ENCODE measurements at regions not wholly inside any gene's neighbourhood (a gene's known extent, or its start where the extent isn't known, plus 50 kb on each side); places are given as distances from the start of the nearest gene placed in this dataset.
A peak's percentile ranks its signal among the peaks of the same experiment; 100 is the strongest.

- Histone ChIP-seq H3K4me1 (ENCODE audit: control extremely low read depth in 1 of 4, control insufficient read depth in 4 of 4, insufficient read depth in 4 of 4, low read length in 3 of 4) (peaks cover 0 to 3% (median 1%) of the 10 kb centered on the region in 4 experiments), H3K27ac (ENCODE audit: insufficient read depth in 1 of 2, low read depth in 1 of 2, low read length in 2 of 2, poor library complexity in 1 of 2, severe bottlenecking in 2 of 2) (no peak overlapping the region), H3K9me3 (ENCODE audit: control extremely low read depth in 1 of 5, control insufficient read depth in 4 of 5, insufficient read depth in 2 of 5, low read depth in 1 of 5, low read length in 4 of 5) (peaks cover 0 to 10% (median 0%) of the 10 kb centered on the region in 5 experiments), H3K4me3 (ENCODE audit: control insufficient read depth in 1 of 7, extremely low read depth in 1 of 7, insufficient read depth in 4 of 7, low read depth in 2 of 7, low read length in 6 of 7) (no peak overlapping the region), H3K36me3 (ENCODE audit: control insufficient read depth in 4 of 4, insufficient read depth in 4 of 4, low read length in 3 of 4) (no peaks in the 10 kb centered on the region), H3K27me3 (replicated peaks in 2 of 5; ENCODE audit: control insufficient read depth in 4 of 5, insufficient read depth in 5 of 5, low read length in 4 of 5) (peaks cover 11 to 99% (median 58%) of the 10 kb centered on the region in 5 experiments)
- ChIA-PET CTCF (no interaction called here), POLR2A (no interaction called here)
- no peak for DNase-seq
- WGBS (ENCODE audit: insufficient coverage), result 91% methylated on average over 2 of the region's 4 CpGs
These were observed 162.7 kb upstream of the S1PR3 start for GRCh38 chr9:88828492-88828974.

- peaks cover 8 to 97% (median 54%) of the 10 kb centered on the region in 5 experiments for H3K27me3 ChIP-seq (replicated peaks in 2 of 5; ENCODE audit: control insufficient read depth in 4 of 5, insufficient read depth in 5 of 5, low read length in 4 of 5)
- ChIA-PET POLR2A (no interaction called here), CTCF (no interaction called here)
These were observed 162.0 kb upstream of the S1PR3 start for GRCh38 chr9:88829276-88829675.

GRCh38 chr9:88831713-88832407 lies 159.4 kb upstream of the S1PR3 start:
- no peak overlapping the region for H3K27ac ChIP-seq (ENCODE audit: insufficient read depth in 1 of 2, low read depth in 1 of 2, low read length in 2 of 2, poor library complexity in 1 of 2, severe bottlenecking in 2 of 2)
- peak in 2 of 3 donors; percentile 67 to 68 for DNase-seq
- ChIA-PET POLR2A (interaction anchor here (0.6 kb wide), 1 partner anchor 12 kb away, joined by 3 read pairs; no protein-coding TSS in a partner anchor), CTCF (no interaction called here)
- H3K27me3 ChIP-seq (replicated peaks in 2 of 5; ENCODE audit: control insufficient read depth in 4 of 5, insufficient read depth in 5 of 5, low read length in 4 of 5), result peaks cover 2 to 82% (median 47%) of the 10 kb centered on the region in 5 experiments
- WGBS (ENCODE audit: insufficient coverage), result 27% methylated on average over 4 of the region's 6 CpGs
- no peaks in the 10 kb centered on the region for H3K36me3 ChIP-seq (ENCODE audit: control insufficient read depth in 4 of 4, insufficient read depth in 4 of 4, low read length in 3 of 4)
- no peaks in the 10 kb centered on the region for H3K9me3 ChIP-seq (ENCODE audit: control extremely low read depth in 1 of 5, control insufficient read depth in 4 of 5, insufficient read depth in 2 of 5, low read depth in 1 of 5, low read length in 4 of 5)
- no peak overlapping the region for H3K4me3 ChIP-seq (ENCODE audit: control insufficient read depth in 1 of 7, extremely low read depth in 1 of 7, insufficient read depth in 4 of 7, low read depth in 2 of 7, low read length in 6 of 7)
- peaks cover 9 to 14% (median 9%) of the 10 kb centered on the region in 4 experiments for H3K4me1 ChIP-seq (ENCODE audit: control extremely low read depth in 1 of 4, control insufficient read depth in 4 of 4, insufficient read depth in 4 of 4, low read length in 3 of 4)

More at GRCh38 chr9:88829276-88829675, 162.0 kb upstream of the S1PR3 start:
- H3K36me3 ChIP-seq (ENCODE audit: control insufficient read depth in 4 of 4, insufficient read depth in 4 of 4, low read length in 3 of 4), result no peaks in the 10 kb centered on the region
- peaks cover 0 to 3% (median 1%) of the 10 kb centered on the region in 4 experiments for H3K4me1 ChIP-seq (ENCODE audit: control extremely low read depth in 1 of 4, control insufficient read depth in 4 of 4, insufficient read depth in 4 of 4, low read length in 3 of 4)
- peaks cover 0 to 8% (median 0%) of the 10 kb centered on the region in 5 experiments for H3K9me3 ChIP-seq (ENCODE audit: control extremely low read depth in 1 of 5, control insufficient read depth in 4 of 5, insufficient read depth in 2 of 5, low read depth in 1 of 5, low read length in 4 of 5)
- no peak overlapping the region for H3K27ac ChIP-seq (ENCODE audit: insufficient read depth in 1 of 2, low read depth in 1 of 2, low read length in 2 of 2, poor library complexity in 1 of 2, severe bottlenecking in 2 of 2)
- no peak for DNase-seq
- H3K4me3 ChIP-seq (ENCODE audit: control insufficient read depth in 1 of 7, extremely low read depth in 1 of 7, insufficient read depth in 4 of 7, low read depth in 2 of 7, low read length in 6 of 7), result no peak overlapping the region
- 83% methylated on average over 4 of the region's 6 CpGs for WGBS (ENCODE audit: insufficient coverage)

GRCh38 chr9:88833946-88834345 lies 157.3 kb upstream of the S1PR3 start:
- POLR2A ChIA-PET, result no interaction called here
- Histone ChIP-seq H3K4me1 (ENCODE audit: control extremely low read depth in 1 of 4, control insufficient read depth in 4 of 4, insufficient read depth in 4 of 4, low read length in 3 of 4) (peaks cover 9 to 14% (median 9%) of the 10 kb centered on the region in 4 experiments), H3K27me3 (replicated peaks in 2 of 5; ENCODE audit: control insufficient read depth in 4 of 5, insufficient read depth in 5 of 5, low read length in 4 of 5) (peaks cover 2 to 77% (median 44%) of the 10 kb centered on the region in 5 experiments), H3K4me3 (ENCODE audit: control insufficient read depth in 1 of 7, extremely low read depth in 1 of 7, insufficient read depth in 4 of 7, low read depth in 2 of 7, low read length in 6 of 7) (no peak overlapping the region), H3K36me3 (ENCODE audit: control insufficient read depth in 4 of 4, insufficient read depth in 4 of 4, low read length in 3 of 4) (no peaks in the 10 kb centered on the region), H3K9me3 (ENCODE audit: control extremely low read depth in 1 of 5, control insufficient read depth in 4 of 5, insufficient read depth in 2 of 5, low read depth in 1 of 5, low read length in 4 of 5) (no peaks in the 10 kb centered on the region), H3K27ac (ENCODE audit: insufficient read depth in 1 of 2, low read depth in 1 of 2, low read length in 2 of 2, poor library complexity in 1 of 2, severe bottlenecking in 2 of 2) (no peak overlapping the region)
- CTCF ChIA-PET, result no interaction called here
- DNase-seq, result no peak
- WGBS (ENCODE audit: insufficient coverage), result 100% methylated on average over 1 of the region's 1 CpG

- Histone ChIP-seq H3K27ac (ENCODE audit: insufficient read depth in 1 of 2, low read depth in 1 of 2, low read length in 2 of 2, poor library complexity in 1 of 2, severe bottlenecking in 2 of 2) (no peak overlapping the region), H3K27me3 (replicated peaks in 2 of 5; ENCODE audit: control insufficient read depth in 4 of 5, insufficient read depth in 5 of 5, low read length in 4 of 5) (peaks cover 4 to 77% (median 46%) of the 10 kb centered on the region in 5 experiments), H3K9me3 (ENCODE audit: control extremely low read depth in 1 of 5, control insufficient read depth in 4 of 5, insufficient read depth in 2 of 5, low read depth in 1 of 5, low read length in 4 of 5) (no peaks in the 10 kb centered on the region), H3K36me3 (ENCODE audit: control insufficient read depth in 4 of 4, insufficient read depth in 4 of 4, low read length in 3 of 4) (no peaks in the 10 kb centered on the region), H3K4me1 (ENCODE audit: control extremely low read depth in 1 of 4, control insufficient read depth in 4 of 4, insufficient read depth in 4 of 4, low read length in 3 of 4) (peaks cover 9 to 14% (median 9%) of the 10 kb centered on the region in 4 experiments), H3K4me3 (ENCODE audit: control insufficient read depth in 1 of 7, extremely low read depth in 1 of 7, insufficient read depth in 4 of 7, low read depth in 2 of 7, low read length in 6 of 7) (no peak overlapping the region)
- POLR2A ChIA-PET, result no interaction called here
- DNase-seq, result peak; percentile 85 to 95 (median 91)
- WGBS (ENCODE audit: insufficient coverage), result no CpG with 5 or more reads among the region's 1 CpG
- CTCF ChIA-PET, result no interaction called here
These were observed 156.2 kb upstream of the S1PR3 start for GRCh38 chr9:88835038-88835466.

- H3K9me3 ChIP-seq (ENCODE audit: control extremely low read depth in 1 of 5, control insufficient read depth in 4 of 5, insufficient read depth in 2 of 5, low read depth in 1 of 5, low read length in 4 of 5), result peaks cover 0 to 5% (median 0%) of the 10 kb centered on the region in 5 experiments
- CTCF ChIA-PET, result no interaction called here
- DNase-seq, result no peak
These were observed 155.5 kb upstream of the S1PR3 start for GRCh38 chr9:88835772-88836171.

GRCh38 chr9:88837731-88838130 lies 153.5 kb upstream of the S1PR3 start:
- H3K27ac ChIP-seq (ENCODE audit: insufficient read depth in 1 of 2, low read depth in 1 of 2, low read length in 2 of 2, poor library complexity in 1 of 2, severe bottlenecking in 2 of 2), result no peak overlapping the region
- ChIA-PET CTCF (no interaction called here), POLR2A (no interaction called here)
- H3K36me3 ChIP-seq (ENCODE audit: control insufficient read depth in 4 of 4, insufficient read depth in 4 of 4, low read length in 3 of 4), result no peaks in the 10 kb centered on the region
- WGBS (ENCODE audit: insufficient coverage), result 100% methylated on average over 2 of the region's 2 CpGs
- H3K4me1 ChIP-seq (ENCODE audit: control extremely low read depth in 1 of 4, control insufficient read depth in 4 of 4, insufficient read depth in 4 of 4, low read length in 3 of 4), result peaks cover 5 to 12% (median 9%) of the 10 kb centered on the region in 4 experiments
- peaks cover 5 to 69% (median 33%) of the 10 kb centered on the region in 5 experiments for H3K27me3 ChIP-seq (replicated peaks in 2 of 5; ENCODE audit: control insufficient read depth in 4 of 5, insufficient read depth in 5 of 5, low read length in 4 of 5)
- H3K4me3 ChIP-seq (ENCODE audit: control insufficient read depth in 1 of 7, extremely low read depth in 1 of 7, insufficient read depth in 4 of 7, low read depth in 2 of 7, low read length in 6 of 7), result no peak overlapping the region
- DNase-seq, result no peak
- peaks cover 0 to 6% (median 0%) of the 10 kb centered on the region in 5 experiments for H3K9me3 ChIP-seq (ENCODE audit: control extremely low read depth in 1 of 5, control insufficient read depth in 4 of 5, insufficient read depth in 2 of 5, low read depth in 1 of 5, low read length in 4 of 5)

More at GRCh38 chr9:88835772-88836171, 155.5 kb upstream of the S1PR3 start:
- Histone ChIP-seq H3K4me1 (ENCODE audit: control extremely low read depth in 1 of 4, control insufficient read depth in 4 of 4, insufficient read depth in 4 of 4, low read length in 3 of 4) (peaks cover 9 to 14% (median 9%) of the 10 kb centered on the region in 4 experiments), H3K27me3 (replicated peaks in 2 of 5; ENCODE audit: control insufficient read depth in 4 of 5, insufficient read depth in 5 of 5, low read length in 4 of 5) (peaks cover 5 to 77% (median 45%) of the 10 kb centered on the region in 5 experiments), H3K36me3 (ENCODE audit: control insufficient read depth in 4 of 4, insufficient read depth in 4 of 4, low read length in 3 of 4) (no peaks in the 10 kb centered on the region), H3K4me3 (ENCODE audit: control insufficient read depth in 1 of 7, extremely low read depth in 1 of 7, insufficient read depth in 4 of 7, low read depth in 2 of 7, low read length in 6 of 7) (no peak overlapping the region), H3K27ac (ENCODE audit: insufficient read depth in 1 of 2, low read depth in 1 of 2, low read length in 2 of 2, poor library complexity in 1 of 2, severe bottlenecking in 2 of 2) (no peak overlapping the region)
- WGBS (ENCODE audit: insufficient coverage), result 30% methylated on average over 2 of the region's 3 CpGs
- POLR2A ChIA-PET, result no interaction called here
